GM21367 (cell line): ENCODE measurements at regions not wholly inside any gene's neighbourhood (a gene's known extent, or its start where the extent isn't known, plus 50 kb on each side); places are given as distances from the start of the nearest gene placed in this dataset.
"Not testable (repeated sequence)": the region's sequence is repeated elsewhere in the genome, so short reads cannot be mapped to it uniquely, and the experiment has no call there.

Source experiments
- ATAC-seq: cut with Tn5 transposase; IDR thresholded peaks from one replicate; pipeline ENCODE4 v1.9.1; 2021; ENCODE audit not compliant: unreplicated experiment

DNA sequence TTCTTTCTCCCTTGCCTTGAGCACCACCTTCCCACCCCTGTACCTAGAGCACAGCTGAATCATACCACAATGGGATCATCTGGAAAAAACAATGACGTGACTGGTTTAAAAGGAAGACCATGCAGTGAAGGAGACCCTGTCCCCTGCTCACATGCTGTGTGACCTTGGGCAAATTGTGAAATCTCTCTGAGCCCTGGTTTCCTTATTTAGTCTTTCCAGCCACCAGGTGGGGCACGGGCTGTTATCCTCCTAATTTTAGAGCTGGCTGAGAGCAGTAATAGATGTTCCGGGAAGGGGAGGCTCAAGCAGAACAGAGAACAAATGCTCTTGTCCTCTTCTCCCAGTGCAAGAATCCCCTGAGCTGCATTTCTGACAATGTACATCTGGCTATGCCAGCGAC is 198.3 kb downstream of the RPS24 start:
- no peak for ATAC-seq

DNA sequence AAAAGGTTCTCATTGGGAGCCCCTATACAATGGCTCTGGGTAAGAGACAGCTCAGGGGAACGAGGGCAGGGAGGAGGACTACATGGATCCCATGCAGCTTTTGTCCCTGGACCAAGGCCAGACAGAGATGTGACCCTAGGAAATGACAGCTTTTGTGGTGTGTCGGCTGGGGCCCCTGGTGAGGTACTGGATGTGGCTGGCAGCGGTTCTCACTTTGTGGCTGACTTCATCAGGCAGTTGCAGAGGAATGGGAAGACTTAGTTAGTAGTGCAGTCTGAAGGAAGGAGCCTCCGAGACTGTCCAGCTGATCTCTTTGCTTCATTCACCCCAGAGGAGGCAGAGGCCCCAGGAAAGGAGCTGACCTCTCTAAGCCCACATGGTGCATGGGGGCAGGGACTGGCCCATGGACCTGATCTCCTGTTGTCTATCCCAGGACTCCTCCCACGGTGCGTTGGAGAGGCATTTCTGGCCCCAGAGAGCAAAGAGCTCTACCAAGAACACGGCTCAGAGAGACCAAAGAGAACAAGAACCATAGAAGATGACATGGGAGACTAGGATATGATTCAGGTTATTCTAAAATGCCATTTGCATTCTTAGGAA is 202.9 kb downstream of the RPS24 start:
- no peak for ATAC-seq

GRCh38 chr10:78237951-78238350 is 204.3 kb downstream of the RPS24 start:
- ATAC-seq = not testable (repeated sequence)

GRCh38 chr10:78247266-78247665 is 213.6 kb downstream of the RPS24 start:
- ATAC-seq = no peak

GRCh38 chr10:78247821-78248220 is 214.2 kb downstream of the RPS24 start:
- ATAC-seq = no peak

DNA sequence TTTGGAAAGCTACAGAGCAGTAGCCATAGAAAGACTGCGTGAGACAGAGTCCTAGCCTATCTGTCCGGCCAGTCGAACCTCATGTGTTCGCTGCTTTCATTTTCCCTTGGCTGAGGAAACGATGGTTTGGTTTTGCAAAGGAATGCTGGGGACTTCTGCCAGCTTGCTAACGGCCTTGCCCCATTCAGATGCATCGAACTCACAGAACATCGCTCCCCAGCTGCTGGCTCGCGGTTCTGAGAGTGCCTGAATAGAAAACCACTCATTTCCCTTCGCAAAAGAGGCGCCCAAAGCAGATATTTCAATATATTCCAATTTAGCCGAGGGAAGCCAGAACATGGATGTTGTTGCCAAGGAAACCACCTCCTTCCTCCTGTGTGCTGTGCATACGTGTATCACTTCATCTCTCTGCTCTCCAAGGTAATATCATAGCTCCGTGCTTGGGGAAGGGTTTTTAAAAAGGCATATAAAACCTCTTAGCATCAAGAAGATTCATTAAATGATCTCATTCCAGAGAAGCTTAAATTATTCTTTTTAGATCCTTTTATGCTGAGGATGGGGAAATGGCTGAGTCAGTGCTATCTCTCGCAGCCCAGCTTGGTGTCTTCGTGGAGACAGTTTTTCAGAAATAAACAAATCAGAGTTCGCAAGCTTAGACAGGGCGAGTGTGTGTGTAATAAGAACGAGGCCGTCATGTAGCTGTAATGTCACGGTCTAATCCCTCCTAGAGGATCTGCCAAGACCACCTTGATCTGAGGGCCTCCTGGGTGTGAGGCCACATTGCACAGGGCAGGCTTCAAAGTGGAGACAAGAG is 215.2 kb downstream of the RPS24 start:
- no peak for ATAC-seq

DNA sequence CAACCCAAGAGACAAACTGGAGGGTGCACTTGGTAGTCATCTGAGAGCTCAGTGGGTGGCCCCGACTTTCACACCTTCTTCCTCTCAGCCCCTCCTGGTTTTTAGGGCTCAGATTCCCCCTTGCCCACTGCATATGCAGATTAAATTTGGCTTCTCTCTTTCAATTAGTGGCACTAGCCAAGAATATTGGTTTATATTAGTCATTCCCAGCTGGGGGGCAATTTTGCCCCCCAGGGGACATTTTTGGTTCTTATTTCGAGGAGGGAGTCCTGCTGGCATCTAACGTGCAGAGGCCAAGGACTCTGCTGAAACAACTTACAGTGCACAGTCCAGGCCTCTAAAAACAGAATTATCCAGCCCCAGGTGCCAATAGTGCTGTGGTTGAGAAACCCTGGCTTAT is 216.0 kb downstream of the RPS24 start:
- no peak for ATAC-seq

DNA sequence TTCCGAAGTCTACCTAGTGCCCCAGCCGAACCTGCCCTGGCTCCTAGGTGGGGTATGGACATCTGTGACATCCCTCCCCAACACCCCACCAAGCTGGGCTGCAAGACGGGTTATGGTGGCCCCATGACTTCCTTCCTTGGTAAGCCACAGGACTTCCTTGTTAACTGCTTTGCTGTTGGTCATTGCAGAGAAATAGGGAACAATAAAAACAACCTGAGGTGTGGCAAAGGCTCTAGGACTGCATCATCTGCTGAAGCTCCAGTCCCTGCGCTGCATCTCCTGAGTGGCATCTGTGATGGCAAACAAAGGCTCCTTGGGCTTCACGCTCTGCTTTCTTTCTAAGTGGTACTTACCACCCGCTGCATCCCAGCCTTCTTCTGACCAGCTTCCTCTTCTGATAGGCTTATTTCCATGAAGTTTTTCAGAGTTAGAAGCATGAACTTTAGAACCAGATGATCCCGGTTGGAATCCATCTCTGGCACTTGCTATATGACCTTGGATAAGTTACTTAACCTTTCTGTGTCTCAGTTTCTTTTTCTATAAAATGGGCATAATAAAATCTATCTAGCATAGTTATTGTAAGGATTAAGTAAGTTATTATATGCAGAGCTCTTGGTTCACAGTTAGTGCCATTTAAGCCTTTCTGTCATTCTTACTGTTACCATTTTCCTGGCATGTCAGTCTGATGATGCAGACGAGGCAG is 216.8 kb downstream of the RPS24 start:
- ATAC-seq = no peak

DNA sequence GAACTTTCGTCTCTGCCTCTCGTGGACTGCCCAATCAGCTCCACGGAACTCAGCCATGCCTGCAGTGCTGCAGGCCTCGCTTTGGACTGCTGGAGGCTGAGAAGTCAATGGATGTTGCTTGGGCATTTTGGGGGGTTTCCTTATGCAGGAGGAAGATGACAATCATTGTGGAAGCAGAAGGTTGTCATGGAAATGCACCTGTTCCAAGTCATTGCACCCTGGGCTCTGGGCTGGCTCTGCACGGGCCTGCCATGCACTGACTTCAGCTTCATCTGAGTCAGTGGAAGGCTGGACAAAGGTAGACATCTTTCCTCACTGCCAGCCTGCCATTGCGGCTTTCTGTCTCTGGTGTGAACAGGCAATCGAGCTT is 217.3 kb downstream of the RPS24 start:
- no peak for ATAC-seq

DNA sequence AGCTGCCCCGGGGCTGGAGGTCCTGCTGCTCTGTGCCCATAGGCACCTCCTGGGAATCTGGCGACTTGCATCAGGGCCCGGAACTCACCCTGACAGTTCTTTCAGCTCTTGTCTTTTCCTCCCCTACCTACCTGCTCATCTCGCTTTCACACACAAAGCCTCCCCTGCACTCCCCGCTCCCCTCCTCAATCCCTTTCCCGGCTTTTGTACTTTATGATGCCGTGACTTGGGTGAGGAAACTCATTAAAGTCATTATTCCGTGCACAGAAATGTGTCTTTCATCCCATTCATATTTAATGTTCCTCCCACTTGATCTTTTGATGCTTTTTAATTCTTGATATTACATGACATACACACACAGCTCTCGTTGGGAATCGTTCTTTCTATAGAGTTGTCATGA is 218.6 kb downstream of the RPS24 start:
- no peak for ATAC-seq

DNA sequence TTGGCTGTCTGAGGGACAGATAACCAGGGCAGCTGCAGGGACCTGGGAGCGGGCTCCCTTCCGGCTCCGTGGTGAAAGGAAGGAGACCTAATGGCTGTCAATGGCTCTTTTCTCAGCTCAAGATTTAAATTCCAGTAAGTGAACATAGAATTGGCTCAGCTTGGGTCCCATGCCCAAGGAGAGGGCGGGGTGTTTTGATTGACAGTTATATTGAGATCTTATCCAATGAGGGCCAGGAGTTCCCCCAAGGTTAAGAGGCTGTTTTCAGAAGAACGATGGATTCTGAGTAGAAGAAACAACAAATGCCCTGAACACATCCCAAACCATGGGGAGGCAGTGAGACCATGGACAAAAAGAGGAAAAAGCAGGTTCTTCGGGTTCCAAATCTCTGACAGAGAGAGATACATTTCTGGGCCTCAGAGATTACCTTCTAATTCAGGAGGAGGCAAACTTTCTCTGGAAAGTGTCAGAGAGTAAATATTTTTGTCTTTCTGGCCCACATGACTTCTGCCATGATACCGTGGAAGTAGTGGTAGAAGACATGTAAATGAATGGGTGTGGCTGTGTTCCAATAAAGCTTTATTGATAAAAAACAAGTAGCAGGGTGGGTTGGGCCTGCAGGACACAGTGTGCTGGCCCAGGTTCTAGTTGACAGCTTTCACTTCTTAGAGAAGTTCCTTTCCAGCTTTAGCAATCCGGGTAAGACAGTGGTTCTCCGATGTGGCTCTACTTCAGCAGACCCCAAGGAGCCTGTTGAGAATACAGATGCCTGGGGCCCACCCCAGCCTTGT is 219.6 kb downstream of the RPS24 start:
- no peak for ATAC-seq

DNA sequence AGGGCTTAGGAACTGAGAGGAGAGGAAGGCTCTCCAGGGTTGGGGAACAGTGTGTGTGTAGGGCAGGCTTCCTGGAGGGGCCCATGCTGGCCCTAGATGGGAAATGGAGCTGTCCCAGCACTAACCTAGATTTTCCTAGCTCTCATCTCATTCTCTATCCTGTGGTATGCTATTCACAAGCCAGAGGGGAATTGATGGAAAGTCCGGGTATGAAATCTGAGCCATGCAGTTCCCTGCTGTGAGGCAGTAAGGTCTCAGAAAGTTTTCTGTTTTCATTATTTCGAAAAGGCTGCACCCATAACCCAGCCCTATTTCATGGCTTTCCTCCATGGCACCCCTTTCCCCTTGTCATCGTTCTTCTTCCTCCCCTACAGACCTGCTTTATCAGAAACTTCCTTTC is 220.3 kb downstream of the RPS24 start:
- no peak for ATAC-seq

- no peak for ATAC-seq
Observed at GRCh38 chr10:78255214-78255613, 221.6 kb downstream of the RPS24 start.

DNA sequence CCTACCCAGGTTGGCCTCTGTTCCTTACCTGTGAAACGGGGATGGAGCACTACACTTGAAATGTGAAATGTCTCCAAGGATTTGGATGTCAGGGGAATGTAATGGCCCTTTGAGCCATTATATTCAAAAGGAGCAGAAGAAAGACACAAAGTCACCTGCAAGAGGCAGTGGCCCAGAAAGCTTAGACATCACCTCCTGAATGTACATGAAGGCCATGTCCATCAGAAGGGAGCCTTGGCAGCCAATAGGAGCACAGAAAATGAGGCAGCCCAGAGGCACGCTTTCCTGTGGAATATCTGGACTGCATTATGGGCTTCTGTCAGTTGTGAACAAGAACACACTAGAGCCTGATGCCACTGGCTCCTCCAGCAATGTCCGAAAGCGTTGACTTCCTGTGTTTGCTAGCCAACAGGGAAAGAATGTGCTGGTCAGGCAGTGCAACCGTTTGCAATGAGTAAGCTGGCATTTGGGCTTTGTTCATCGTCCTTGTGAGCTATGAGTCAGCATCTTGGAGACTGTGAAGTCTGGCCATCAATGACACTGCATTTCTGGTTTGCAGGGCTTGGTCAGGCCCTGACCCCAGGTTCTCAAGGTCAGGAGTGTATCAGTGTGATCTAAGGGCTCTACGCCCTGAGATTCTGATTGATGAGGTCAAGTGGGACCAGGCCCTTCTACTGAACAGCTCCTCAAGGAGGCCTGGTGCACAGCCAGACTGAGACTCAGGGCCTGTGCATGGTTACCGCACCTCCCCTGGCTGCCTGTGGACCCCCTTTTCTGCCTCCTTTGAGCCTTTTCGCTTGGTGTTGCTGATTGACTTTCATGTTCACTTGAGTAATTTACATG is 222.4 kb downstream of the RPS24 start:
- no peak for ATAC-seq

DNA sequence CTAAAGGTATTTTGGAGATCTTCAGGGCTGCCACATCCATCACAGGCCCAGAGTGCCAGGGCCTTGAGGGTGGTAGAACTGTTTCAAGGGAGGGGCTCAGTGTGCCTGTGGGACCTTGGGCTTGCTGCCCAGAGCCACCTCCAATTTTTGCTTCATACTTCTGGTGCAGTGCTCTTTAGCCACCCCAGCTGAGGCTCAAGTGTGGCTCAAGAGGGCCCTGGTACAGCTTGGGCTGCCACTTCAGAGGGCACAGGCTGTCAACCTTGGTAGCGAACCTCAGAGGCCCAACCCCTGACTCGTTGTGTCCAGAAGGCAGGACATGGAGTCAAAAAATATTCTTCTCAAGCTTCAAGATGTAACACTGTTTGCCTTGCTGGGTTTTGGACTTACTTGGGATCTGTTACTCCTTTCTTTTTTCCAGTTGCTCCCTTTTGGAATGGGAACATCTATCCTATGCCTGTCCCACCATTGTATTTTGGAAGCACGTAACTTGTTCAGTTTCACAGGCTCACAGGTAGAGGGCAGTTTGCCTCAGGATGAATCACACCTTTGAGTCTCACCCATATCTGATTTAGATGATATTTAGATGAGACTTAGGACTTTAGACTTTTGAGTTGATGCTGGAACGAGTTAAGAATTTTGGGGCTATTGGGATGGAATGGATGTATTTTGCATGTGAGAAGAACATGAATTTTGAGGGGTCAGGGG is 224.8 kb downstream of the RPS24 start:
- no peak for ATAC-seq

DNA sequence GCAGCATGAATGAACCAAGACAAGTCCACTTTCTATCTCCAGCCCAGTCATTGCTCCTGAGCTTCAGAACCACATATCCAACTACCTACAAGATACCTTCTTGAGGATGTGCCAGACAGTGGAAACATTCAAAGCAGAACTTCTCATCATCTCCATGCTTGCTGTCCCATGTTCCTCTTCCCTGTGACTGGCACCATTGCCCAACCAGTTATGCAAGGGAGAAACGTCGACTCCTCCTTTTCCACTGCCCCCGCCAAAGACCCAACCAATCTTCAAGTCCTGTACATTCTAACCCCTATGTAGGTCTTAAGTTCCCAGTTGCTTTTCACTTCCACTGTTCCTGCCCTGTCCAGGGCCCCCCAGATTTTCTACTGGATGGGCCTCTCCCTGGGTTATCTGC is 225.7 kb downstream of the RPS24 start:
- no peak for ATAC-seq

- ATAC-seq = no peak
Observed at GRCh38 chr10:78260141-78260540, 226.5 kb downstream of the RPS24 start.

- no peak for ATAC-seq
Observed at GRCh38 chr10:78260680-78261079, 227.0 kb downstream of the RPS24 start.

DNA sequence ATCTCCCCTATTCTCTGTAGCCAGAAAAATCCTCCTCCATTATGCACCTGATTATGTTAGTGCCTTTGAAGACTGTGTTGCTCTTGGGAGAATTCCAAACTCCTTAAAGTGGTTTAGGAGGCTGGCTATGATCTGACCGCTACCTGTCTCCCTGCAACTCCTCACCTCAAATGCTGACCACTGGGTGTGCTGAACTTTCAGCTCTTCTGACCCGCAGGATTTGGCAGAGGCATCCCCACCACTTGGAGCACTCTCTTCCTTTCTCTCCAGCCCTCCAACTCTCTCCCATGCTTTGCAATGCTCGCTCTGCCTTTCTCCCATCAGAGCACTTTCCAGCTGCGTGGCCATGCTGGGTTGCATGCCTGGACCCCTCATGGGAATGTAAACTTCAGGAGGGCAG is 227.6 kb downstream of the RPS24 start:
- ATAC-seq = no peak

GRCh38 chr10:78262860-78263259 is 229.2 kb downstream of the RPS24 start:
- no peak for ATAC-seq
